GM12878 (cell line): ENCODE measurements at regions not wholly inside any gene's neighbourhood (a gene's known extent, or its start where the extent isn't known, plus 50 kb on each side); places are given as distances from the start of the nearest gene placed in this dataset.

Source experiments
- ATAC-seq: fragments of 200-7000 bp; cut with Tn5 transposase; 3 replicates; pipeline ENCODE4 v1.9.1; 2020; ENCODE audit warnings: mild to moderate bottlenecking, moderate library complexity
- BruUV-seq: library from RNA; stranded (reverse); fragments of 400-500 nt; replicated peaks from 2 replicates; lab custom pipeline; 2021; lab: Mats Ljungman, UMichigan
- CTCF ChIA-PET: fragments of 300-600 bp; sonication (Branson Sonifier 250); formaldehyde crosslinking; extraction: SDS; loops from one replicate; lab custom pipeline; 2021; ENCODE audit warnings: inconsistent platforms; lab: Yijun Ruan, JAX
- POLR2A ChIA-PET: fragments of 350-600 bp; formaldehyde crosslinking; extraction: SDS; loops from one replicate; lab custom pipeline; 2021; ENCODE audit warnings: inconsistent platforms; lab: Charles Lee
- RAD21 ChIA-PET: fragments of 300-600 bp; sonication (Branson Sonifier 250); formaldehyde crosslinking; loops from one replicate; lab custom pipeline; 2023; ENCODE audit warnings: antibody characterized with exemption; ENCODE audit not compliant: unreplicated experiment; lab: Charles Lee
- SMC1A ChIA-PET: fragments of 300-600 bp; sonication (Branson Sonifier 250); formaldehyde crosslinking; loops from one replicate; lab custom pipeline; 2023; ENCODE audit not compliant: unreplicated experiment, uncharacterized antibody; lab: Charles Lee
- DNase-seq: peaks from one replicate; pipeline ENCODE4 v3.0.0-alpha.2; 2011; ENCODE audit warnings: low read depth, low spot score
- FAIRE-seq: peaks from 3 replicates; lab custom pipeline; 2011; peaks lifted over from hg19 to GRCh38; lab: Jason Lieb, UNC
- H2AFZ ChIP-seq: 2 replicates; pipeline ENCODE4 v1.6.0; 2011; ENCODE audit warnings: low read depth, low read length, control low read depth; ENCODE audit not compliant: control insufficient read depth
- H3K27ac ChIP-seq: 2 replicates; pipeline ENCODE4 v1.5.1; 2011; ENCODE audit warnings: control low read depth; ENCODE audit not compliant: control insufficient read depth, insufficient read depth
- H3K27me3 ChIP-seq, 2 experiments: replicated peaks in 1 of 2; 2 replicates each; pipeline versions ENCODE4 v1.6.0 to v1.6.1; 2011; ENCODE audit warnings: low read length in 1 of 2; ENCODE audit not compliant: control insufficient read depth in 2 of 2, insufficient read depth in 2 of 2
- H3K36me3 ChIP-seq, 2 experiments: 2 replicates each; pipeline ENCODE4 v1.5.1; 2011; ENCODE audit warnings: low read length in 1 of 2; ENCODE audit not compliant: control insufficient read depth in 2 of 2, insufficient read depth in 2 of 2
- H3K4me1 ChIP-seq: 2 replicates; pipeline ENCODE4 v1.6.1; 2011; ENCODE audit warnings: mild to moderate bottlenecking, low read length, moderate library complexity, mixed read lengths; ENCODE audit not compliant: control insufficient read depth, insufficient read depth
- H3K4me2 ChIP-seq: 2 replicates; pipeline ENCODE4 v1.6.0; 2011; ENCODE audit warnings: control low read depth; ENCODE audit not compliant: control insufficient read depth, insufficient read depth
- H3K4me3 ChIP-seq: fragments of 200-600 bp; sonication (generic); 2 replicates; pipeline ENCODE4 v1.5.1; 2016
- H3K79me2 ChIP-seq: 2 replicates; pipeline ENCODE4 v1.6.0; 2011; ENCODE audit warnings: low read length; ENCODE audit not compliant: control insufficient read depth, insufficient read depth
- H3K9ac ChIP-seq: 2 replicates; pipeline ENCODE4 v1.8.0; 2011; ENCODE audit warnings: low read length, control low read depth, mixed read lengths; ENCODE audit not compliant: control insufficient read depth, insufficient read depth
- H3K9me3 ChIP-seq: replicated peaks from 3 replicates; pipeline ENCODE4 v1.5.1; 2011; ENCODE audit warnings: mild to moderate bottlenecking, low read length; ENCODE audit not compliant: control insufficient read depth, insufficient read depth
- H4K20me1 ChIP-seq: 2 replicates; pipeline ENCODE4 v1.6.0; 2011; ENCODE audit not compliant: control insufficient read depth, insufficient read depth
- GATAD2B ChIP-seq: fragments of 450-650 bp; conservative IDR thresholded peaks from 2 replicates; pipeline ENCODE4 v1.6.1; 2017; ENCODE audit warnings: low read depth, mild to moderate bottlenecking, moderate library complexity
- KLF5 ChIP-seq: fragments of 450-650 bp; IDR thresholded peaks from 2 replicates; pipeline ENCODE4 v1.6.1; 2014; ENCODE audit warnings: mild to moderate bottlenecking; ENCODE audit not compliant: partially characterized antibody
- MTA2 ChIP-seq: fragments of 450-650 bp; IDR thresholded peaks from 2 replicates; pipeline ENCODE4 v1.6.1; 2016; ENCODE audit warnings: low read depth, mild to moderate bottlenecking, moderate library complexity
- NR2C2 ChIP-seq: IDR thresholded peaks from 2 replicates; pipeline ENCODE4 v1.6.1; 2011; ENCODE audit warnings: borderline replicate concordance, low read depth; ENCODE audit not compliant: control insufficient read depth, insufficient read length
- POLR2AphosphoS2 ChIP-seq: IDR thresholded peaks from 2 replicates; pipeline ENCODE4 v1.6.1; 2011; ENCODE audit warnings: low read depth, mild to moderate bottlenecking, low read length, improper control_type of control experiment, moderate library complexity
- SUPT20H ChIP-seq: IDR thresholded peaks from 2 replicates; pipeline ENCODE4 v1.6.1; 2011; ENCODE audit warnings: low read depth, mild to moderate bottlenecking, low read length, moderate library complexity, borderline replicate concordance; ENCODE audit not compliant: control insufficient read depth
- WRNIP1 ChIP-seq: IDR thresholded peaks from 2 replicates; pipeline ENCODE4 v1.6.1; 2011; ENCODE audit warnings: low read depth, low read length, improper control_type of control experiment, borderline replicate concordance
- ZBTB33 ChIP-seq: fragments of 450-650 bp; IDR thresholded peaks from 2 replicates; pipeline ENCODE4 v1.6.1; 2017; ENCODE audit warnings: mild to moderate bottlenecking
- WGBS: methylation state at CpG from one replicate; pipeline ENCODE4 v1.1.6; 2016; ENCODE audit warnings: low lambda C conversion rate; ENCODE audit not compliant: insufficient replicate concordance, insufficient coverage; ENCODE audit errors: missing lambda C conversion rate; 5-methylcytosine and 5-hydroxymethylcytosine counted together
- in situ Hi-C: fragments of 300-500 bp; cut with MboI; formaldehyde crosslinking; loops from 9 replicates; pipeline ENCODE4 v1.14.3; 2018; ENCODE audit warnings: mixed read lengths
- intact Hi-C: fragments of 100-400 bp; cut with micrococcal nuclease; formaldehyde crosslinking; loops from one replicate; pipeline ENCODE4 v1.14.2; 2022; ENCODE audit not compliant: unreplicated experiment
- TF ChIP-seq, protein P1 (sequence below): fragments of 450-650 bp; IDR thresholded peaks from 2 replicates; pipeline ENCODE4 v1.6.1; 2016; ENCODE audit warnings: mild to moderate bottlenecking

DNA sequence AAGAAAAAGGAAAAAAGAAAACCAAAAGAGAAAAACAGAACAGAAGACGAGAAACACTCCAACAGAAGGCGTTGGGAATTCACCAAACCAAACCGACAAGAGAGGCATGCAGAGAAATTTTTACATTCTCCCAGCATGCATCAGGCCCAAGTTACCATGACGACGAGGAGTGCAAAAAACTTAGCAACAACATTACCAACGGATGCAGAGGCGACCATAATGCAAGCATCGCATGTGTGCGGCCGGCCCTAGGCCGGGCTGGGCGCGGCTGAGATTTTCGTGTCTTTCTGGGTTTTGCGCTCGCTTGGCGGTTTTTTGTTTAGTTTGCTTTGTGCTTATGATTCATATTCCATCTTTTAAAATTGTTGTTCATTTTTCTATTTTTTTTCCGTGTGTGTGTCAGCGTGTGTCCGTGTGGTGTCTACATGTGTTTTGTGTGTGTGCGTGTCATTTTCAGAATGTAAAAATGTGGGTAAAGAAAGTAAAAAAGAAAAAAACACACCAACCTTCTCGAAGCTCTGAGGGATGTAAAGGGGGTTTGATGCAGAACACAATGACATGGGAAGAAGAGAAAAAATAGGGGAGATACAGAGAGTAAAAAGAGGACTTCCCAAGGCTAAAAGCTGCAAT lies 84.9 kb downstream of the PTPRS start:
- peaks cover 5% of the 10 kb centered on the region; the same call in 1 of the 3 replicates for H3K9me3 ChIP-seq
- intact Hi-C loops (no loop called here), in situ Hi-C loops (no loop called here)
- H3K27me3 ChIP-seq: no peaks in the 10 kb centered on the region
- H3K4me1 ChIP-seq: no peaks in the 10 kb centered on the region
- ChIA-PET RAD21 (no interaction called here), SMC1A (no interaction called here)
- no peak overlapping the region for H3K4me2 ChIP-seq
- H3K36me3 ChIP-seq: no peaks in the 10 kb centered on the region; a peak in 1 of 4 replicates
- no peaks in the 10 kb centered on the region for H3K79me2 ChIP-seq
- no peak overlapping the region for H2AFZ ChIP-seq
- BruUV-seq: no TSS peak
- FAIRE-seq: no peak
- no peak for DNase-seq
- no peak overlapping the region for H3K4me3 ChIP-seq
- no peak for ATAC-seq
- TF ChIP-seq SUPT20H (no peak), POLR2AphosphoS2 (no peak), NR2C2 (no peak), KLF5 (no peak), GATAD2B (no peak), MTA2 (no peak), WRNIP1 (no peak), ZBTB33 (peak; percentile 54; the same call in 1 of the 2 replicates)
- TF ChIP-seq, protein P1, sequence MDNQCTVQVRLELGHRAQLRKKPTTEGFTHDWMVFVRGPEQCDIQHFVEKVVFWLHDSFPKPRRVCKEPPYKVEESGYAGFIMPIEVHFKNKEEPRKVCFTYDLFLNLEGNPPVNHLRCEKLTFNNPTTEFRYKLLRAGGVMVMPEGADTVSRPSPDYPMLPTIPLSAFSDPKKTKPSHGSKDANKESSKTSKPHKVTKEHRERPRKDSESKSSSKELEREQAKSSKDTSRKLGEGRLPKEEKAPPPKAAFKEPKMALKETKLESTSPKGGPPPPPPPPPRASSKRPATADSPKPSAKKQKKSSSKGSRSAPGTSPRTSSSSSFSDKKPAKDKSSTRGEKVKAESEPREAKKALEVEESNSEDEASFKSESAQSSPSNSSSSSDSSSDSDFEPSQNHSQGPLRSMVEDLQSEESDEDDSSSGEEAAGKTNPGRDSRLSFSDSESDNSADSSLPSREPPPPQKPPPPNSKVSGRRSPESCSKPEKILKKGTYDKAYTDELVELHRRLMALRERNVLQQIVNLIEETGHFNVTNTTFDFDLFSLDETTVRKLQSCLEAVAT: peak; percentile 62; the same call in 1 of the 2 replicates
- TF ChIP-seq, all 136 proteins: peak for 2
- no peak overlapping the region for H3K27ac ChIP-seq
- no peak overlapping the region for H3K9ac ChIP-seq
- 64% methylated on average over 22 of the region's 22 CpGs for WGBS
- no peaks in the 10 kb centered on the region for H4K20me1 ChIP-seq
- ChIA-PET CTCF (no interaction called here), POLR2A (no interaction called here)
